GM08714 (cell line): ENCODE measurements at regions not wholly inside any gene's neighbourhood (a gene's known extent, or its start where the extent isn't known, plus 50 kb on each side); places are given as distances from the start of the nearest gene placed in this dataset.

Experiments
- H3K4me3 ChIP-seq: fragments of 200-500 bp; sonication (Bioruptor generic); 2 replicates; pipeline ENCODE4 v1.5.1; 2014; ENCODE audit warnings: mild to moderate bottlenecking, low read length, inconsistent platforms
- ZNF274 ChIP-seq: IDR thresholded peaks from 2 replicates; pipeline ENCODE4 v1.6.1; 2012; ENCODE audit warnings: mild to moderate bottlenecking, low read depth, low read length

DNA sequence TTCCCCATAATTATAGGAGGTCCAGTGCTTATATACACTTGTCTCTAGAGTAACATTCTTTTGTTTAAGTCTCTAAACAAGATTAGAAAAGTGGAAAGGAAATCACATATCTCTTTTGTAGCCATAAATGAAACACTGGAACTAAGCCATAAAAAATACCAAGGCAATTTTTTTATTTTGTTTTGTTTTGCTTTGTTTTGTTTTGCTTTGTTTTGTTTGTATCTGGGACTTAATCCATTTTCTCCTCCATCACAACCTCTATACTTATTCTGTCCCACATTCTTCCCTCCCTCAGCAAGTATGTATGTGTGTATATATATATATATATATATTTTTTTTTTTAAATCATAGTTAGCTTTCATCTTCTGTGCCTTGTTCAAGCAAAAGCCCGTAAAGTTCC, 436.6 kb upstream of the MPDZ start:
- no peak overlapping the region for H3K4me3 ChIP-seq
- no peak for TF ChIP-seq ZNF274

DNA sequence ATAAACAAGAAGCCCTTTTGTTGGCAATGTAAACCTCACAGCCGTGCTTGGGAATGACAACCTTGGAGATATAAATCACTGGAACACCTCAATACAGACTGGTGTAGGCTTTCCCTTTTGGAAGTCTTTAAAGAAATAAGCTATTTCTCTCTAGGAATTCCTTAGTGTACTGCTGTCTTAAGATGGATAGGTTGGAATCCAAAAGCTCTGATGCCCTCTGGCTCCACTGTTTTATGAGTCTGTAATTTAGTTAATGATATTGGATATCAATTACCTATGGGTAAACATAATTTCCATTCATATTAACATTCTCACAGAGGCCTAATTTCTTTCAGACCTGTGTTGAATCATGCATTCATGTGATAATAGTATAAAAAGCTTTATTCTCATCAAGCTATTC, 435.9 kb upstream of the MPDZ start:
- no peak overlapping the region for H3K4me3 ChIP-seq
- no peak for TF ChIP-seq ZNF274

DNA sequence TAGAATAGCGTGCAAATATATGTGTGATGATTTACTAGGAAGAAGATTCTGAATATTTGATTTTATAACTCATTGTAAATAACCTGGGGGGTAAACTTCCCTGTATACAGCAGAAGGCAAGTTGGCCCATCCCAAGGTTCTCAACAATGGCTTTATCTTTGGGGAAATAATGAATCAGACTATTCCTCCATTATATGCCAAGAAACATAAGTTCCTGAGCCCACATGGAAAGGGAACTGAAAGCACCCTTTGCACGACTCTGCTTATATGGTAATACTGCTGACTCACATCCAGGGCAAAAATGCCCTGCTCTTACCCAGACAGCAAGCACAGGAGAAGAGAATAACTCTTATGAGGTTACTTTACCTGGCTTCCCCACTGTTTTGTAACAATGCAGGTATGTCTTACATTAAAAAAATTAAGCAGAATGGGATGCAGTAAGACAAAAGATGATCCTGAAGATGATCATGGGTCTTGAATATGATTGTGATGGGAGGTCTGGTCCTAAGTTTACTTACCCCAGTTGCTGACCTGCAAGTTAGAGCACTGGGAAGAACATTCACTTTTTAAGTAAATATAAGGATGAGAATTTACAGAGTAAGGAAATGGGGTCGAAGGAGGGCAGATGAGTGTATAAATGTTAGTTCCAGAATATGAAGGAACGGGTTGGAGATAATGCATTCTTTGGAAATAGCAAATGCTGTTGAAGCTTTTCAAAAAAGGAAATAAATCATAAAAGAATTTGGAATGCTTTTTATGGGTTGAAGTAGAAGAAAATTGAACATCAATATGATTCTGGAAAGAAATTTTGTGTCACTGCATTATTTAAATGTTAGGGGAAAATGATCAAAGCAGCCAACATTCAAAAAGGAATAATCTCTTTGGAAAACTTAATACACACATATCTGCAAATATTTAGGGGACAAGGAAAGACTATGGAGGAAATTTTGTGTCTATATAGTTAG, 428.4 kb upstream of the MPDZ start:
- no peak for TF ChIP-seq ZNF274
- no peak overlapping the region for H3K4me3 ChIP-seq

DNA sequence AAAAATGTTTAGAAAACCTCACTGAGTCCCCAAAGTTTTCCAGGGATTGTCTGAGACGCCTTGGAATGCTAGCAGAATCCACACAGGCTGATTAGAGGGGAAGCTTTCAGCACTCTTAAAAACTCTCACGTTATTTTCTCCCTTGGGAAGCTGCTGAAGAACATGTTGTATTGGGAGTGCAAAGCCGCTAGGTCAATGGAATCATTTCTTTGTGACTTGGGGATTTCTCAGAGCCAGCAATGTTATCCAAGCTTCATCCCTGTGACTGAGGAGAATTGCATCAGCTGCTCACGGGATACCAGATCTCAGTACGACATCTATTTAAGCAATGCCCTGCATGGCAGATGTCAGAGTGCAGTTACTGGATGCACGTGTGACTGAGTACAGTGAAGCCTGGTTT, 426.4 kb upstream of the MPDZ start:
- TF ChIP-seq ZNF274, result no peak
- no peak overlapping the region for H3K4me3 ChIP-seq

DNA sequence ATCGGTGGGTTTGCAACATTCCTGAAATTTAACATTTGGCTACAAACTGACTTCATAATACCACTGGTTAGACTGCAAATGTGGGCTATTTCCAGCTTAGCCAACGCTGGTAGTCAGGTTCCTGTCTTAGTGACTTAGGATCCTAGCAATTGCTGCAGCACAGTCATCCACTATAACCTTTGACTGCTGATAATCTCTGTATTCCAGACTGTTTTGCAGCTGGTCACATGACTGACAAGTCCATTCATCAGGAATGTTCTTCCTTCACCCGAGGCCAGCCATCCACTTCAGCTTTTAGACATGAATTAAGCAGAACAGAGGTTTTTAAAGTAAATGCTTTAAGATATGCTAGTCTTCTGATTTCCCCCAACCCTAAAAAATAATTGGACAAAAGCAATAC, 425.9 kb upstream of the MPDZ start:
- TF ChIP-seq ZNF274, result no peak
- no peak overlapping the region for H3K4me3 ChIP-seq

DNA sequence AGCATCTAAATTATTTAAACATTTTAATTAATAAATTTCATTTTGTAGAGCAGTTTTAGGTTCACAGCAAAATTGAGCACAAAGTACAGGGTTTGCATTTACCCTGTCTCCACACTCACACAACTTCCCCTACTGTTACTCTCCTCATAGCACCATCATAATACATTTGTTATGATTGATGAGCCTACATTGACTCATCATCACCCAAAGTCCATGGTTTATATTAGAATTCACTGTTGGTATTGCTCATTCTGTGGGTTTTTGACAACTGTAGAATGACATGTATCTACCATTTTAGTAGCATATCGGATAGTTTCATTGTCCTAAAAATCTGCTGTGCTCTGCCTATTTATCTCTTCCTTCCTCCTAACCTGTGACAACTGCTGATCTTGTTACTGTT, 411.1 kb upstream of the MPDZ start:
- no peak overlapping the region for H3K4me3 ChIP-seq
- no peak for TF ChIP-seq ZNF274

DNA sequence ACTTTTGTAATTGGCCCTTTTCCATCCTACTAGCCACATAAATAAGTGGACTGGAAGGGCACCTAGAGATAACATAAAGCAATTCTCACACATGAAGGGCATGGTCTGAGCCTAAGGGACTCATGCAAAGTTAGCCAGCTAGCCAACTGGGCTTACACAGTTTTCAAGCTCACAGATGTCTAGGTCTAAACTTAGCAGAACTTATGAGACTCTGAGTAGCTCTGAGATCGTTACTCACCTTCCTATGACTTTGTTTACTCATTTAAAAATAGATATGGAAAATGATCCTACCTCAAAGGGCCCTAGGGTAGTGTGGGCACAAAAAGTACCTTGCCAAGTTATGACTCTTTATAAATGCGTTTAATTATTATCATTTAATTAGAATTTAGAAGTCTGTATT, 410.4 kb upstream of the MPDZ start:
- TF ChIP-seq ZNF274, result no peak
- no peak overlapping the region for H3K4me3 ChIP-seq

DNA sequence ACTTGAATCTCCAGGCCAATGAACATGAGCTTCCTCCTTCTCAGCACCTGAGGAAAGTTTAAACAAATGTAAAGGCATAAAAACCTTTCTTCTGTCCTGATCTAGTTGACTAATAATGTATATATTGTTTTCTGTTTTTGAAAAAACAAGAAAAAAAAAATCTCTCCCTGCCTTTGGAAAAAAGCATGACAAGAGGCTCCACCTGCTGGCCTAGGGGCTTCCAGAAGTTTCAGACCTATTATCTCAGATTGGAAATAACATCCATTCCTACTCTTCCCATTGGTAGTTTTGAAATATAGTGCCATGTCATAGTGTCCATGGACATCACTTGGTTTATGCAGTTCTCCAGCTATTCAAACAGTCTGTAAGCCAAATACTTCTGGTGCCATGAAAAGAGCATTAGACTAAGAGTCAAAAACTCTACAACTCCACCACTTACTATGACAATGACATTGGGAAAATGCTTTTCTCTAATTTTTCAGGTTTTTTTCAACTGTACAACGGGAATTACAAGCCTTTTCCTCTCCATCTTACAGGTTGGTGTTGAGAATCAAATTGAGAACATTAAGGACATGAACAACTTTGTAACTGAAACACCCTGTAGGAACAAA, 409.6 kb upstream of the MPDZ start:
- no peak overlapping the region for H3K4me3 ChIP-seq
- no peak for TF ChIP-seq ZNF274

DNA sequence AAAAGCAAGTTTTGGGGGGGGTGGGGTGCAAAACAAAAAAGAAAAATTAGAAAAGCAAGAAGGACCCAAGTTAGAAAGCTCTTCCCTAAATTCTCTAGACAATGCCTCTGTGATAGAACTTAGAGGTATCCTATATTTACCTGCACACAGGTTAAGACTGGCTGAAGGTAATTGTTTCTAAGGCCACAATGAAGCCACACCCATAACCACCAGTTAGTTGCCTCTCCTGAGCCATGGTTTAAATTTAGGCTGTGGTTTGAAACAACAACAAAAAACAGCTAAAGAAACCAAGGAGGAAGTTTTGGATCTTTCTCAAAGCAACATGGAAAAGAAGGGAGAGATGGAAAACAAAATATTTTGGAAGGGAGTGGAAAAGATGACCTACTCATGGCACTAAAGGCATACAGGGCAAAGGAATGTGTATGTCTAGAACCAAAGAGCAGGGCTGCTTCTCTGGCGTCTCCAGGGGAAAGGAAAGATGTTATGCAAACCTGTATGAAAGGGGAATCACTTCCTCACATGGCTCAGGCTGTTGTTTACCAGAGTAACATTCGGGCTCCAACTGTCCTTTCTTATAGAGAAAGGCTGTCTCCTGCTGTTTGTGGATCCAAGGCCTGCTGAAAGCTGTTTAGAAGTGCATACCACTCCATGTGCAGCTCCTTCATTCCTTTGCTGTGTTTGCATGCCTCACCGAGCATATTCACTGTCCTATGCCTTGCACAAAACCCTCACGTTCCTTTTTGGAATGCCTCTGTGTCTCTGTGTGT, 408.9 kb upstream of the MPDZ start:
- H3K4me3 ChIP-seq, result no peak overlapping the region
- no peak for TF ChIP-seq ZNF274

DNA sequence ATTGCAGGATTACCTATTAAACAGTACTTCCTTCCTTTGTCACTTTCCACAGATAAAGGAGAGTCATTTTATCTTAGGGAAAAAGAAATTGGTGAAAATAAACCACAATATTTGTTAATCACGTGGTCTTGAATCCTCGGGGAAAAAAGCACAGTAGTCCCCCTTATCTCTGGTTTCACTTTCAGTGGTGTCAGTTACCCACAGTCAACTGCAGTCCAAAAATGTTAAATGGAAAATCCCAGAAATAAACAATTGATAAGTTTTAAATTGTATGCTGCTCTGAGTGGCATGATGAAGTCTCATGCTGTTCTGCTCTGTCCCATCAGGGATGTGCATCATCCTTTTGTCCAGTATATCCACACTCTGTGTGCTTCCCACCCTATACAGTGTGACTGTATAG, 405.2 kb upstream of the MPDZ start:
- no peak for TF ChIP-seq ZNF274

DNA sequence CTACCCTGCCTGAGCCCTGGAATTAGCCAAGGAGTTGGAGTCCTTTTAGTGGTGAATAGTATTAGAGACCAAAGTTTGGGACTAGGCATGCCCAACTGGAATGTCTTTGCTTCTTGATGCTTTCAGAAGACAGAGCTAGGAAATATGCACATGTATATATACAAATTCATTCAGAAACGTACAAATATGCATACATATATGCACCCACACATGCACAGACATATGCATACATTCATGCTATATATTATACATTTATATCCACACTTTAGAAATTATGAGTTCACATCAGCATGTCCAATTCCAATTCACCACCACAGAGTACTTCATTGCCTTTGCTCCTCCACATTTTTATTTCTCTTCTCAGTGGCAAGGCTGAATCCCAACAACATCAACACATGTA, 398.3 kb upstream of the MPDZ start:
- no peak for TF ChIP-seq ZNF274

More for the DNA sequence above, 405.2 kb upstream of the MPDZ start:
- H3K4me3 ChIP-seq, result no peak overlapping the region

DNA sequence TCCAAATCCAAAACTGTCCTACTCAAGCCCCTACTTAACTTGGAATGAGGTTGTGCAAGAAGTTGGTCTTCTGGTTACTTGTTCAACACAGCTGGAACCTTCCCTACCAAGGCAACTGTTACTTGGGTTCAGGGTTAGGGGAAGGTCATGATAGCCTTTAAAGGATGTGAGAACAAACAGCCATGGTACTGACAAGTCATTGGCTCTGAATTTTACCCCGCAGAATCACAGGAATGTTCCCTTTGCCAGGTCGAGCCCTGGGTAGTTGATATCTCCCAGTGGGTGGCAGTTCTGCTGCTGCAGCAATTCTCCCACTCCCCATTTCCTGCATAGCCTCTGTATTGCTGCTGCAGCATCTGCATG, 396.1 kb upstream of the MPDZ start:
- no peak for TF ChIP-seq ZNF274
- H3K4me3 ChIP-seq, result no peak overlapping the region

More for the DNA sequence above, 398.3 kb upstream of the MPDZ start:
- H3K4me3 ChIP-seq, result no peak overlapping the region

DNA sequence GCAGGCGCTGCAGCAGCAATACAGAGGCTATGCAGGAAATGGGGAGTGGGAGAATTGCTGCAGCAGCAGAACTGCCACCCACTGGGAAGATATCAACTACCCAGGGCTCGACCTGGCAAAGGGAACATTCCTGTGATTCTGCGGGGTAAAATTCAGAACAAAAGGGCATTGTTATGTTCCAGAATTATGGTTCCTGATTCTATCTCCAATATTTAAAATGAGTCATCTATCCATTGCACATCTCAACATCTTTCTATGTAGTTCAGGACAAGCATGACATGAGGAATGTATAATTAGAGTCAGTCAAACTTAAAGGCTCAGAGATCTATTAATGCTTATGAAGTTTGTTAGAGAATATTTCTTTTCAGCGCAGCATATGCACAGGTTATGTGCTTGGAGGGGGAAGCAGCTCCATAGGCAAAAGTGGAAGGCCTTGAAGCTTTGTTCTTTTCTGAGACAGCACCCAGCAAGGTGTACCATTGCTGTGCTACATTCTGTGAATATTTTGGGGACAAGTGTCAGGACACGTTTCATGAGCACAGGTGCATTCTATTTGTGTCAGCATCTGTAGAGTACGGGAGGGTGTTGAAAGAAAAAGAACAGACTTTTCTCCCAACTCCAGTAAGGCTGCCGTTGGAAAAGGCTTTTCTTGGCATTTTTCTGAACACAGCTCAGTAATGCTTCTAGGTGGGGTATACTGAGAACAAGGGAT, 395.6 kb upstream of the MPDZ start:
- no peak overlapping the region for H3K4me3 ChIP-seq
- no peak for TF ChIP-seq ZNF274

DNA sequence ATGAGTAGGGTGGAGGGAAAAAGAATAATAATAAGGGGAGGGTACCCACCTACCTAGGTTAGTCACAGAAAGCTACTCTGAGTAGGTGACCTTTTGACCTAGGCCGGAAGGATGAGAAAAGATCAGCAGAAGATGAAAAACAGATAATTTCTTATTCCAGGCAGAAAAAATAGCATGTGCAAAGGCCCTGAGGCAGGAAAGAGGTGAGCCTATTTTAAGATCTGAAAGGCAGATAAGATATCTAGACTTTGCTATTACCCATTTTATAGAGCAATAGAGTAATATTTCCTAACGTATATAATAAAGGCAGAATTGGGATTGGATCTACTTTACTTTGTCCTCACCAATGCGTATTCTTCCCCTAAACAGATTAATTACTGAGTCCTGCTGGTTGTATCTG, 393.9 kb upstream of the MPDZ start:
- no peak for TF ChIP-seq ZNF274
- H3K4me3 ChIP-seq, result no peak overlapping the region
